ENCODE measurements at regions not wholly inside any gene's neighbourhood (a gene's known extent, or its start where the extent isn't known, plus 50 kb on each side); places are given as distances from the start of the nearest gene placed in this dataset.
"Not testable (repeated sequence)": the region's sequence is repeated elsewhere in the genome, so short reads cannot be mapped to it uniquely, and the experiment has no call there.

- FAIRE-seq; H3K9ac ChIP-seq (ENCODE audit: low read length); H2AFZ ChIP-seq (ENCODE audit: low read depth, low read length); H4K20me1 ChIP-seq (ENCODE audit: insufficient read depth, low read length); H3K4me1 ChIP-seq (ENCODE audit: insufficient read depth, low read length); H3K9me3 ChIP-seq (ENCODE audit: insufficient read depth, low read depth, low read length); H3K4me3 Mint-ChIP-seq (ENCODE audit: unreplicated experiment); H3K9me3 Mint-ChIP-seq (ENCODE audit: unreplicated experiment); H3K27me3 ChIP-seq (ENCODE audit: insufficient read depth, low read length); H3K4me2 ChIP-seq (ENCODE audit: low read length); H3K36me3 Mint-ChIP-seq (ENCODE audit: low read depth, unreplicated experiment); H3K4me3 ChIP-seq (ENCODE audit: insufficient read depth, low read depth, low read length); DNase-seq (ENCODE audit: low read depth); H3K27ac Mint-ChIP-seq (ENCODE audit: unreplicated experiment); H3K79me2 ChIP-seq (ENCODE audit: insufficient read depth, low read length); H3K36me3 ChIP-seq (ENCODE audit: insufficient read depth, low read length); H3K27ac ChIP-seq (ENCODE audit: low read depth, low read length); H3K27me3 Mint-ChIP-seq (ENCODE audit: low read depth, unreplicated experiment): not testable (repeated sequence)
- H3K4me1 Mint-ChIP-seq (ENCODE audit: low read depth, unreplicated experiment) = peaks cover 33% of the 10 kb centered on the region
These were observed 475.2 kb upstream of the ZNF337 start for GRCh38 chr20:26171875-26172274.

- Histone ChIP-seq H3K27me3 (ENCODE audit: insufficient read depth, low read length) (no peaks in the 10 kb centered on the region), H4K20me1 (ENCODE audit: insufficient read depth, low read length) (no peaks in the 10 kb centered on the region), H2AFZ (ENCODE audit: low read depth, low read length) (no peak overlapping the region), H3K4me1 (ENCODE audit: insufficient read depth, low read length) (peaks cover 13% of the 10 kb centered on the region), H3K4me2 (ENCODE audit: low read length) (peak overlapping the region; percentile 1), H3K36me3 (ENCODE audit: insufficient read depth, low read length) (no peaks in the 10 kb centered on the region), H3K27ac (ENCODE audit: low read depth, low read length) (no peak overlapping the region), H3K4me3 (ENCODE audit: insufficient read depth, low read depth, low read length) (no peak overlapping the region), H3K79me2 (ENCODE audit: insufficient read depth, low read length) (no peaks in the 10 kb centered on the region), H3K9ac (ENCODE audit: low read length) (no peak overlapping the region), H3K9me3 (ENCODE audit: insufficient read depth, low read depth, low read length) (no peaks in the 10 kb centered on the region)
- H3K9me3 Mint-ChIP-seq (ENCODE audit: unreplicated experiment) = no peaks in the 10 kb centered on the region
- no peaks in the 10 kb centered on the region for H3K36me3 Mint-ChIP-seq (ENCODE audit: low read depth, unreplicated experiment)
- H3K4me1 Mint-ChIP-seq (ENCODE audit: low read depth, unreplicated experiment) = peaks cover 50% of the 10 kb centered on the region
- TF ChIP-seq EZH2 (IDR thresholded peaks at IDR 0.05; ENCODE audit: insufficient read depth, low read length) = no peak
- TF ChIP-seq CTCF (IDR thresholded peaks at IDR 0.05; ENCODE audit: insufficient read depth, low read depth, low read length) = no peak
- no peaks in the 10 kb centered on the region for H3K27me3 Mint-ChIP-seq (ENCODE audit: low read depth, unreplicated experiment)
- DNase-seq (ENCODE audit: low read depth) (peak; percentile 82), FAIRE-seq (peak; percentile 50)
- no peak overlapping the region for H3K4me3 Mint-ChIP-seq (ENCODE audit: unreplicated experiment)
- peak overlapping the region; percentile 94 for H3K27ac Mint-ChIP-seq (ENCODE audit: unreplicated experiment)
These were observed 472.9 kb upstream of the ZNF337 start for GRCh38 chr20:26169506-26169905.

- no peaks in the 10 kb centered on the region for H3K79me2 ChIP-seq (ENCODE audit: insufficient read depth, low read length)
- Mint-ChIP-seq H3K27ac (ENCODE audit: unreplicated experiment) (peak overlapping the region; percentile 93), H3K9me3 (ENCODE audit: unreplicated experiment) (no peaks in the 10 kb centered on the region), H3K27me3 (ENCODE audit: low read depth, unreplicated experiment) (no peaks in the 10 kb centered on the region), H3K36me3 (ENCODE audit: low read depth, unreplicated experiment) (no peaks in the 10 kb centered on the region), H3K4me1 (ENCODE audit: low read depth, unreplicated experiment) (peaks cover 67% of the 10 kb centered on the region), H3K4me3 (ENCODE audit: unreplicated experiment) (no peak overlapping the region)
- no peak for FAIRE-seq
- peak overlapping the region; percentile 52 for H3K9ac ChIP-seq (ENCODE audit: low read length)
- peak overlapping the region; percentile 76 for H3K27ac ChIP-seq (ENCODE audit: low read depth, low read length)
- no peak for TF ChIP-seq EZH2 (IDR thresholded peaks at IDR 0.05; ENCODE audit: insufficient read depth, low read length)
- no peak for TF ChIP-seq CTCF (IDR thresholded peaks at IDR 0.05; ENCODE audit: insufficient read depth, low read depth, low read length)
- H2AFZ ChIP-seq (ENCODE audit: low read depth, low read length) = peak overlapping the region; percentile 66
- DNase-seq (ENCODE audit: low read depth) = peak; percentile 52
- no peak overlapping the region for H3K4me3 ChIP-seq (ENCODE audit: insufficient read depth, low read depth, low read length)
- no peaks in the 10 kb centered on the region for H3K9me3 ChIP-seq (ENCODE audit: insufficient read depth, low read depth, low read length)
- H3K36me3 ChIP-seq (ENCODE audit: insufficient read depth, low read length) = no peaks in the 10 kb centered on the region
- no peaks in the 10 kb centered on the region for H4K20me1 ChIP-seq (ENCODE audit: insufficient read depth, low read length)
- peak overlapping the region; percentile 57 for H3K4me2 ChIP-seq (ENCODE audit: low read length)
- peaks cover 22% of the 10 kb centered on the region for H3K4me1 ChIP-seq (ENCODE audit: insufficient read depth, low read length)
- no peaks in the 10 kb centered on the region for H3K27me3 ChIP-seq (ENCODE audit: insufficient read depth, low read length)
These were observed 470.8 kb upstream of the ZNF337 start for GRCh38 chr20:26167499-26167898.
